H9 (cell line): ENCODE measurements at regions not wholly inside any gene's neighbourhood (a gene's known extent, or its start where the extent isn't known, plus 50 kb on each side); places are given as distances from the start of the nearest gene placed in this dataset.

Source experiments
- DNase-seq: peaks from one replicate; pipeline ENCODE4 v3.0.0-alpha.2; 2017
- H2AFZ ChIP-seq: one replicate; pipeline ENCODE4 v1.6.1; 2013; ENCODE audit warnings: mild to moderate bottlenecking, low read length, control low read depth, moderate library complexity
- H2AK5ac ChIP-seq: 2 replicates; pipeline ENCODE4 v1.6.1; 2013; ENCODE audit warnings: low read length, control low read depth, mixed read lengths; ENCODE audit not compliant: insufficient read length
- H2BK120ac ChIP-seq: one replicate; pipeline ENCODE4 v1.6.1; 2013; ENCODE audit warnings: low read depth, mild to moderate bottlenecking, low read length, control low read depth, inconsistent platforms; ENCODE audit not compliant: poor library complexity, severe bottlenecking
- H2BK12ac ChIP-seq: 2 replicates; pipeline ENCODE4 v1.6.1; 2013; ENCODE audit warnings: low read length, control low read depth, mixed read lengths, low read depth; ENCODE audit not compliant: insufficient read length
- H2BK15ac ChIP-seq: 2 replicates; pipeline ENCODE4 v1.6.1; 2013; ENCODE audit warnings: low read depth, low read length, control low read depth
- H2BK20ac ChIP-seq: one replicate; pipeline ENCODE4 v1.6.1; 2013; ENCODE audit warnings: low read depth, mild to moderate bottlenecking, low read length, control low read depth, inconsistent platforms; ENCODE audit not compliant: poor library complexity, severe bottlenecking
- H2BK5ac ChIP-seq: 2 replicates; pipeline ENCODE4 v1.6.1; 2013; ENCODE audit warnings: low read length, control low read depth, mixed read lengths; ENCODE audit not compliant: insufficient read length
- H3K14ac ChIP-seq: 2 replicates; pipeline ENCODE4 v1.6.1; 2013; ENCODE audit warnings: low read length, control low read depth; ENCODE audit not compliant: insufficient read depth
- H3K18ac ChIP-seq: 2 replicates; pipeline ENCODE4 v1.6.1; 2013; ENCODE audit warnings: low read depth, mild to moderate bottlenecking, mixed read lengths, low read length, control low read depth; ENCODE audit not compliant: insufficient read length
- H3K23ac ChIP-seq: 2 replicates; pipeline ENCODE4 v1.6.1; 2013; ENCODE audit warnings: low read length, control low read depth, mixed read lengths, low read depth; ENCODE audit not compliant: insufficient read length
- H3K23me2 ChIP-seq: 2 replicates; pipeline ENCODE4 v1.6.1; 2013; ENCODE audit warnings: low read depth, mild to moderate bottlenecking, mixed read lengths, low read length, control low read depth; ENCODE audit not compliant: insufficient read length, poor library complexity, severe bottlenecking
- H3K27ac ChIP-seq: 2 replicates; pipeline ENCODE4 v1.5.1; 2013; ENCODE audit warnings: low read length, control low read depth, mixed read lengths, low read depth; ENCODE audit not compliant: insufficient read length
- H3K27me3 ChIP-seq: 2 replicates; pipeline ENCODE4 v1.6.1; 2013; ENCODE audit warnings: low read length, control low read depth, inconsistent platforms; ENCODE audit not compliant: insufficient read depth
- H3K4ac ChIP-seq: 2 replicates; pipeline ENCODE4 v1.6.1; 2013; ENCODE audit warnings: low read depth, mild to moderate bottlenecking, control low read depth, inconsistent platforms, low read length, moderate library complexity
- H3K4me1 ChIP-seq: 2 replicates; pipeline ENCODE4 v1.6.1; 2013; ENCODE audit warnings: low read length, control low read depth, inconsistent platforms; ENCODE audit not compliant: insufficient read depth
- H3K4me2 ChIP-seq: 2 replicates; pipeline ENCODE4 v1.6.1; 2013; ENCODE audit warnings: low read length, control low read depth, mixed read lengths; ENCODE audit not compliant: insufficient read length, insufficient read depth
- H3K56ac ChIP-seq: 2 replicates; pipeline ENCODE4 v1.6.1; 2013; ENCODE audit warnings: low read depth, mild to moderate bottlenecking, mixed read lengths, low read length, control low read depth; ENCODE audit not compliant: insufficient read length
- H3K79me1 ChIP-seq: 2 replicates; pipeline ENCODE4 v1.6.1; 2013; ENCODE audit warnings: low read depth, mild to moderate bottlenecking, moderate library complexity, low read length, control low read depth, inconsistent platforms; ENCODE audit not compliant: insufficient read depth, poor library complexity, severe bottlenecking
- H3K79me2 ChIP-seq: 2 replicates; pipeline ENCODE4 v1.6.1; 2013; ENCODE audit warnings: low read length, control low read depth, inconsistent platforms; ENCODE audit not compliant: insufficient read depth
- H3K9ac ChIP-seq: 2 replicates; pipeline ENCODE4 v1.6.1; 2013; ENCODE audit warnings: low read length, control low read depth, mixed read lengths; ENCODE audit not compliant: insufficient read length; ENCODE audit errors: extremely low read depth
- H3K9me3 ChIP-seq: one replicate; pipeline ENCODE4 v1.6.1; 2013; ENCODE audit warnings: low read depth, low read length, inconsistent platforms; ENCODE audit not compliant: control insufficient read depth
- H3T11ph ChIP-seq: one replicate; pipeline ENCODE4 v1.6.1; 2013; ENCODE audit warnings: mild to moderate bottlenecking, low read length, control low read depth, inconsistent platforms
- H4K20me1 ChIP-seq: one replicate; pipeline ENCODE4 v1.6.1; 2013; ENCODE audit not compliant: control insufficient read depth, insufficient read length, insufficient read depth
- H4K5ac ChIP-seq: 2 replicates; pipeline ENCODE4 v1.6.1; 2013; ENCODE audit warnings: low read depth, mild to moderate bottlenecking, mixed read lengths, low read length, control low read depth; ENCODE audit not compliant: insufficient read length
- H4K8ac ChIP-seq: replicated peaks from 2 replicates; pipeline ENCODE4 v1.6.1; 2013; ENCODE audit warnings: low read length, control low read depth, mixed read lengths, low read depth; ENCODE audit not compliant: insufficient read length
- H4K91ac ChIP-seq: 2 replicates; pipeline ENCODE4 v1.6.1; 2013; ENCODE audit warnings: low read depth, mild to moderate bottlenecking, moderate library complexity, mixed read lengths, low read length, control low read depth; ENCODE audit not compliant: insufficient read length
- H3K27ac Mint-ChIP-seq, 3 experiments: 2 replicates in 2 of 3; 3 replicates in 1 of 3; pipeline ENCODE4 v1.8.0; 2020 to 2021; ENCODE audit warnings: mixed read lengths in 3 of 3, mild to moderate bottlenecking in 1 of 3, moderate library complexity in 1 of 3
- H3K27me3 Mint-ChIP-seq: 2 replicates; pipeline ENCODE4 v1.8.0; 2021; ENCODE audit warnings: low read depth, mild to moderate bottlenecking, moderate library complexity, mixed read lengths
- H3K36me3 Mint-ChIP-seq, 3 experiments: 2 replicates in 2 of 3; 3 replicates in 1 of 3; pipeline ENCODE4 v1.8.0; 2020 to 2021; ENCODE audit warnings: low read depth in 3 of 3, mixed read lengths in 3 of 3; ENCODE audit not compliant: insufficient read depth in 1 of 3
- H3K4me1 Mint-ChIP-seq, 2 experiments: 2 replicates each; pipeline ENCODE4 v1.8.0; 2020; ENCODE audit warnings: mixed read lengths in 2 of 2
- H3K4me3 Mint-ChIP-seq, 2 experiments: 2 replicates in 1 of 2; 3 replicates in 1 of 2; pipeline ENCODE4 v1.8.0; 2020 to 2021; ENCODE audit warnings: mild to moderate bottlenecking in 2 of 2, mixed read lengths in 2 of 2, moderate library complexity in 1 of 2
- H3K9me3 Mint-ChIP-seq, 2 experiments: 2 replicates in 1 of 2; 3 replicates in 1 of 2; pipeline ENCODE4 v1.8.0; 2020; ENCODE audit warnings: mild to moderate bottlenecking in 2 of 2, mixed read lengths in 2 of 2, moderate library complexity in 1 of 2
- CTCF ChIP-seq: fragments of 200-600 bp; sonication (generic); conservative IDR thresholded peaks from 3 replicates; pipeline ENCODE4 v1.8.0; 2021; ENCODE audit warnings: antibody characterized with exemption, mild to moderate bottlenecking
- WGBS: extraction: QIAGEN DNeasy Blood & Tissue Kit; methylation state at CpG from one replicate; pipeline ENCODE4 v1.1.7; 2013; ENCODE audit warnings: missing lambda C conversion rate, low lambda C conversion rate, mixed read lengths; ENCODE audit not compliant: insufficient read length; ENCODE audit errors: extremely low coverage; 5-methylcytosine and 5-hydroxymethylcytosine counted together

GRCh38 chr6:156028335-156029131 is 572.9 kb upstream of the NOX3 start:
- Histone ChIP-seq H3K14ac (no peak overlapping the region), H3K23me2 (no peaks in the 10 kb centered on the region), H3K4ac (no peak overlapping the region), H3K79me1 (no peaks in the 10 kb centered on the region), H3K9ac (no peak overlapping the region), H3K18ac (no peak overlapping the region), H3K27me3 (no peaks in the 10 kb centered on the region), H3K4me1 (no peaks in the 10 kb centered on the region), H3T11ph (no peak overlapping the region), H2BK15ac (no peak overlapping the region), H3K56ac (no peak overlapping the region), H3K27ac (no peak overlapping the region), H2BK20ac (no peak overlapping the region), H2BK120ac (no peak overlapping the region), H2BK12ac (no peak overlapping the region), H3K9me3 (peaks cover 5% of the 10 kb centered on the region), H4K91ac (no peak overlapping the region), H3K4me2 (no peak overlapping the region), H4K5ac (no peak overlapping the region), H3K23ac (no peak overlapping the region), H2AK5ac (no peak overlapping the region), H2BK5ac (no peak overlapping the region), H4K8ac (no peak overlapping the region), H3K79me2 (no peaks in the 10 kb centered on the region), H2AFZ (no peak overlapping the region), H4K20me1 (no peaks in the 10 kb centered on the region)
- peaks cover 10 to 30% (median 15%) of the 10 kb centered on the region in 3 experiments for H3K36me3 Mint-ChIP-seq
- no peak overlapping the region for H3K4me3 Mint-ChIP-seq
- no peak overlapping the region for H3K27ac Mint-ChIP-seq
- H3K4me1 Mint-ChIP-seq: no peaks in the 10 kb centered on the region
- peaks cover 29 to 38% of the 10 kb centered on the region in 2 experiments for H3K9me3 Mint-ChIP-seq
- no peaks in the 10 kb centered on the region for H3K27me3 Mint-ChIP-seq
- DNase-seq: no peak
- no peak for TF ChIP-seq CTCF
- no CpG with 5 or more reads among the region's 15 CpGs for WGBS
